HTR-8/SVneo (cell line): ENCODE measurements at regions not wholly inside any gene's neighbourhood (a gene's known extent, or its start where the extent isn't known, plus 50 kb on each side); places are given as distances from the start of the nearest gene placed in this dataset.

ENCODE experiments used
- DNase-seq: peaks from one replicate; pipeline ENCODE4 v3.0.0; 2011; ENCODE audit warnings: low spot score, mixed read lengths; ENCODE audit not compliant: insufficient read length
- FAIRE-seq: peaks from 2 replicates; lab custom pipeline; 2011; peaks lifted over from hg19 to GRCh38; lab: Jason Lieb, UNC

DNA sequence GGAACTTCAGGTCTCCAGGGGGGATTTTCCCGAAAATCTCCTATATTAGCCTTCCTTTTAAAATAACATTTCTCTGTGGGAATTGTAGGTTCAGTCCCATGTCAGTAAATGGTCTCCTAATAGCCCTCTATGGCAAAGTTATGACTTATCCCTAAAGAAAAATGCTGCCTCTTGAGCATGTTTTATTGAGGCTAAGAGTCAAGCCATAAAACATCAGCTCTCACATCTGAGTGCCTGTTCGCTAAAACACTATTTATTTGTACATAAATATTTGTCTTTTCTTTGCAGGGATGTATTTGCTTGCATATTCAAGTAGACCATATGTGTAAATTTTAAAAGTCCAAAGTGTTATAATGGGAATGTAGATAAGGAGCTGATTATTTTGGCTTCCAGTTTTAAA lies 160.4 kb downstream of the PRDM6 start:
- DNase-seq: no peak
- no peak for FAIRE-seq

DNA sequence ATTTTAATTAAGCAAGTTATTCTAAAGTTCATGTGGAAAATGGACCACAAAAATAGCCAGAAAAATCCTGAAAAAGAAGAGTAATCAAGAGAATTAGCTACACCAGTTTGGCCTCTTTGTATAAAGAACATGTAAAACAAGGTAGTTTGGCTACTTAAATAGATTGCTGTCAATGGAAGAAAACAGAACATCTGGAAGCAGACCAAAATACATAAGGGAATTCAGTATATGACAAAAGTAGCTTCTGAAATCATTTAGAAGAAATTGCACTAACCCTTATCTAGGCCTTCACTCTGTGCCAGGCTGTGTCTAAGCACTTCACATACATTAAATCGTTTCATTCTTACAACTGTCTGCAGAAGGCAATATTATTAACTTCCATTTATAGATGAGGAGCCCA lies 156.6 kb downstream of the PRDM6 start:
- no peak for DNase-seq
- FAIRE-seq: no peak

DNA sequence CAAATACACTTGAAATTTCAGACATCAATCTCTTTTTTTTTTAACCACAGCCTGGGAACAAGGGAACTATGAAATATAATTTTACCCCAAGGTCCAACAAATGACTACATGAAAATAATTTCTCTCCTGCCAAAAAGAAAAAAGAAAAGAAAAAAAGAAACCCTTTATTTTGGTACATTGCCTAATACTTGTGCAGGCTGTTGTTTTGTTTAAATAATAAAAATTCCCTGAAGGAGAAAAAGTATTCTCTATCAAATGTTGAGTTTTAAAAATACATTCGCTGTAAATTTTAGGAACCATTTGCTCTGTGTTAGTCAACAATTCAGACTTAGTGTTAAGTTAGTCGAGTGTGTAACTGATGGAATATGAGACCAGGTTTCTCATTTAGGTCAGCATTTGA lies 155.4 kb downstream of the PRDM6 start:
- FAIRE-seq: no peak
- no peak for DNase-seq
